HG02763 (cell line): ENCODE measurements at regions not wholly inside any gene's neighbourhood (a gene's known extent, or its start where the extent isn't known, plus 50 kb on each side); places are given as distances from the start of the nearest gene placed in this dataset.
"Not testable (repeated sequence)": the region's sequence is repeated elsewhere in the genome, so short reads cannot be mapped to it uniquely, and the experiment has no call there.

ENCODE experiments used
- ATAC-seq: cut with Tn5 transposase; IDR thresholded peaks from one replicate; pipeline ENCODE4 v1.9.1; 2021; ENCODE audit warnings: mild to moderate bottlenecking, moderate library complexity; ENCODE audit not compliant: unreplicated experiment

DNA sequence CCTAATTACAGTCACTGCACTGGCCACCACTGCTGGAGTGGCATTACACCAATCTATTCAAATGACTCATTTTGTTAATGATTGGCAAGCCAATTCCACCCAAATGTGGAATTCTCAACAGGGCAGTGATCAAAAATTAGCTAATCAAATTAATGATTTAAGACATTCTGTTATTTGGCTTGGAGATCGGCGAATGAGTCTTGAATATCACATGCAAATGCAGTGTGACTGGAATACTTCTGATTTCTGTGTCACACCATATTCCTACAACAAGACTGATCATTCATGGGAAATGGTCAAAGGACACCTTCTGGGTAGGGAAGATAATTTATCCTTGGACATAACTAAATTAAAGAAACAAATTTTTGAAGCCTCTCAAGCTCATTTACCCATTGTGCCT lies 165.1 kb downstream of the IER5 start:
- not testable (repeated sequence) for ATAC-seq

DNA sequence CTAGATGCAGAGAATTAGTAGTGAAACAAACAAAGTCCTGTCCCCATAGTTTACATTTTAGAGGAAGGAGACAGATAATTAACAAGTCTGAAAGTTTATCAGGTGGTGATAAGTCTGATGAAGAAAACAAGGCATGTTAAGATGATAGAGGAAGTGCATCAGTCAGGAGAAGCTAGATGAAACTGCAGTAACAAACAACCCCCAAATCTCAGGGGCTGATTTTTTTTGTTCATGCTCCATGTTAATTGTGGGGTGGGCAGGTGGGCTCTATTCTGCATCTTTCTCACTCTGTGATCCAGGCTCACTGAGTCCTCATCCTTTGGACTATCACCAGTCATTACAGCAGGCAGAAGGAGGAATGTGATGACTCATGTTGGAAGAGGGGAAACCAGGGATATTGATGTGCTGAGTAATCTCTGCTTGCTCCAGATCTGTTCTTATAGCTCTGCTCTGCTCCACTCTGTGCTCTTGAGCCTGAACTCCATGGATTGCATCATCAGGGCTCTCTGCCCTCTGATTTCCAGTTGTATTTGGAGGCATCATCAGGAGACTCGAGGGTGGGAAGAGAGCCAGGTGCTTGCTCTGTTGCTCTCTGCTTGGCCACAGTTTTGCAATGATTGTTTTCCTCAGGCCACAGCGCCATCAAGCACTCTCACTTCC lies 166.9 kb downstream of the IER5 start:
- ATAC-seq: no peak

DNA sequence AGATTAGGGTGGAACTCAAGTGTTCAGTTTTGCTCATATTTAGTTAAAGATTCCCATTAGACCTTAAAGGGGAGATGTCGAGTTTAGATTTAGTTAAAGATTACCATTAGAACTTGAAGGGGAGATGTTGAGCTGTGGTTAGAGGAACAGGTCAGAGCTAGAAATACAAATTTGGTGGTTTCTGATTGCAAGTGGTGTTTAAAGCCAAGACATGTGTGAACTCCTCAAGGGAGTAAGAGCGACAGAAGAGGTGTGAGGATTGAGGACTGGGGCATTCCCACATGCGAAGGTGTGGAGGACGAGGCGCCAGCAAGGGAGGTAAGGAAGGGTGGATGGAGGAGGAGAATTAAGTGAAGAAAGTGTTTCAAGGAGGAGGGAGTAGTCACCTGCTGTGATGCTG lies 168.6 kb downstream of the IER5 start:
- peak; percentile 99 for ATAC-seq

DNA sequence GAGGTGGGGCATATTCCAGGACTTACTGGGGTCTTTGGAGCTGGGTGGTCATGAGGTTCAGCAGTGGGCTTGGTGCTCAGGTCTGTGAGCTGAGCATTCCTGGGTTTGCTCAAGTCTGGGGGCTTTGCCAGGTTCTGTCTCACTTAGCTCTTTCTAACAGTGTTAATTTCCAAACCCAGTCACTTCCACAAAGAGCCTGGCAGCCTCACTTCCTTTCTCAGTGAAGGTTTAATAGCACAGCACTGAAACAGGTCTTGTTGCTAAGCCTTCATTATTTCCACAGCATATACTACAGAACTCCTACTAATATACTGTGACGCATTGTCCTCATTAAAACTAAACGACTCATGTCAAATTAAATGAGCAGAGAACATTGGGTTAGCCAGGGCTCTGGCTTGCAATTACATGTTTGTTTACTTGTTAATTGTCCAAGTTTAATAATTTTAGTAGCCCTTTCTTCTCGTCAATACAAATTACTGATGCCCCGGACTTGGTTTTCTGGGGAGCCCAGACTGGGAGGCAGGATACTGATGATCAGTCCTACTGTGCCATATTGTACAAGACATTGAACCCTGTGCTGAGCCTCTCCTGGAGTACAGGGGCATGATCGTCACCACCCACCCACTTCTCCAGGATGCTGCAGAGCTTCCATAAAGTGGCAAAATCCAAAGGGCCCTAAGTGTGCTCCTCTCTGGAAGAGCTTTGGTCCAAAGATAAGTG lies 170.7 kb downstream of the IER5 start:
- no peak for ATAC-seq

DNA sequence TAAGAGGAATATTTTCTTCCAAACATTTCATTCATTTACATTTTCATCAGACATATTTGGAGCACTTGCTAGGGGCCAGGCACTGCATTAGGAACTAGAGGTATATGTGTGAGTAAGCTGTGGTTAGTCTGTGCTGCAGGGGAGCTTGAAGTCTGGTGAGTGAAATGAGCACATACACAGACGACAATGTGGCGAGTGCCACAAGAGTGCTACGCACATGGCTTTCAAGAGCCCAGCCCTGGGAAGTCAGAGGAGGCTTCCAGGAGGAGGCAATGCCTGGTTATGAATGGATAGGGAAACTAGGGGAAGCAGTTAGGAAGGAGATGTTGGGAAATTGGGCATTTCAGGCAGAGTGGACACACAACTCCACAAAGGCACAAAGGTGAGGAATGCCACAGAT lies 171.8 kb downstream of the IER5 start:
- no peak for ATAC-seq

DNA sequence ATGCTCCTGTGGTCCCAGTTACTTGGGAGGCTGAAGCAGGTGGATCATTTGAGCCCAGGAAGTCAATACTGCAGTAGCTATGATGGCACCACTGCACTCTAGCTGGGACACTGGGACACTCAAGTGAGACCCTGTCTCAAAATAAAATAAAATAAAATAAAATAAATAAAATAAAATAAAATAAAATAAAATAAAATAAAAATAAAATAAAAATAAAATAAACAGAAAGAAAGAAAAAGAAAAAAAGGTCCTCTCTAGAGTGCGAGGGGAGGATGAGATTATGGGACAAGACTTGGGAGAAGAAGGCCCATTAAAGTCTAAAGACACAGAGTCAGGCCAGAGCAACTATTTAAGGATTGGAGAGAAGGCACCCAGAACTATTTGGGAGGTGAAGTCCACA lies 172.5 kb downstream of the IER5 start:
- ATAC-seq: no peak

DNA sequence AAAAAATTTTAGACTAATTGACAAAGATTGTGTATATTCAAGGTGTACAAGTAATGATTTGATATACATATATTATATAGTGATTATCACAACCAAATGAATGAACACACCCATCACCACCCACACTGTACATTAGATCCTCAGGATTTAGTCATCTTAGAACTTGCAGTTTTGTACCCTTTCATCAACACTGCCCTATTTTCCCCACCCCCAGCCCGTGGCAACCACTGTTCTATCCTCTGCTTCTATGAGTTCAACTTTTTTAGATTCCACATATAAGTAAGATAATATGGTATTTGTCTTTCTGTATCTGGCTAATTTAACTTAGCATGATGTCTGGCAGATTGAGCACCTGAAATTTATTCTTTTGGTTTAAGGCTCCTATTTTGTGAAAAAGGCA lies 173.6 kb downstream of the IER5 start:
- ATAC-seq: no peak

DNA sequence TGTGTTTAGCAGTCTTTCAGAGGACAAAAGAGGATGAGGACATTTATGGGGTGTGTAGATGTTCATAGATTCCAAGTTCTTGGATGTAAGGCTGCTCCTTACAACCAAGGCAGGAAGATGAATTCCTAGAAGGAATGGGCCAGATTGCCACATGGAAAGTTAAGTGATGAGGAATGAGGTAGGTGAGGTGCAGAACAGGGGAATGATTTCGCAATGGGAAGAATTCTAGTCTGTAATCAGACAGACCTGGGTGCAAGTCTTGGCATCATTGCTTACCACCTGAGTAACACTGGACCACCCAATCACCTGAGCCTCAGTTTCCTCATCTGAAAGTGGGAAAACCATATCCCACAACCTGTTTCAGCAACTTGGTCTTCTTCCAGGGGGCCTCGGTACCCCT lies 174.9 kb downstream of the IER5 start:
- no peak for ATAC-seq

DNA sequence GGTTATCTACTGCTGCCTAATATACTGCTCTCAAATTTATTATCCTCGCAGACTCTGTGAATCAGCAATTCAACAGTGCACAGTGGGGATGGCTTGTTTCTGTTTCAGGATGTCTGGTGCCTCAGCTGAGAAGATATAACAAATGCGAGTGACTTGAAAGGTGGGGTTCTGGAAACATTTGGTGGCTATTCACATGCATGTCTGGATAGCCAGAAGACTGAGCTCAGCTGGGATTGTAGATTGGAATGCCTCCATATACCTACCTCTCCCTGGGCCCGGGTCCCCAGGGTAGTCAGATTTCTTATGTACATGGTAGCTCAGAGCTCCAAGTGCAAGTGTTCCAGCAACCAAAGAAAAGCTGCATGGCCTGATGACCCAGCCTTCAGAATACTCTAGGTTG lies 176.3 kb downstream of the IER5 start:
- ATAC-seq: no peak

DNA sequence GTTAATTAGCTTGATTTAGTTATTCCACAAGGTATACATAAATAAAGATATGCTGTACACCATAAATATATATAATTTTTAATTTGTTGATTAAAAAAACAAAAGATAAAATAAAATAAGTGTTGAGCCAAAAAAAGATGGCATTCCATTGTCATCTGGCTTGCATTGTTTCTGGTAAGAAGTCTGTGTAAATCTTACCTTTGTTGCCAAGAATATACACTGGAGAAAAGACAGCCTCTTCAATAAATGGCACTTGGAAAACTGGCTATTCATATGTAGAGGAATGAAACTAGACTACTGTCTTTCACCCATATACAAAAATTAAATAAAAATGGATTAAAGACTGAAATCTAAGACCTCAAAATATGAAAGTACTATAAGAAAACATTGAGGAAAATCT lies 196.5 kb downstream of the IER5 start:
- no peak for ATAC-seq

DNA sequence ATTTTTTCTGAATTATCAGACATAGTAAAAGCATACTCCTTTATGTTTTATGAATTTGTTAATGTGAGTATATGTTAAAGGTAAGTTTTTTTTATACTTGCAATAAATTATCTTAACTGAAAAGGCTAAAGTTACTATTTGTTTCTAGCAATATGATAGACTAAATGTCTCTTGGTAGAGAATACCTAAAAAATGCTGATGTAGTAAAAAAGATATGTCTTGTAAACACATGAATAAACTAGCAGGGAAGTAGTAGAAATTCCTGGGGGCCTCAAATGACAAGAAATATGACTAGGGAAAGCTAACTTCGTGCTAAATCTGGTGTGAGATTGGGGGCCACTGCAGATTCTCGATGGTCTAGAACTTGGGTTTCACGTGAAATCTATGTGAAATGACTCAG lies 188.1 kb upstream of the CACNA1E start:
- no peak for ATAC-seq

DNA sequence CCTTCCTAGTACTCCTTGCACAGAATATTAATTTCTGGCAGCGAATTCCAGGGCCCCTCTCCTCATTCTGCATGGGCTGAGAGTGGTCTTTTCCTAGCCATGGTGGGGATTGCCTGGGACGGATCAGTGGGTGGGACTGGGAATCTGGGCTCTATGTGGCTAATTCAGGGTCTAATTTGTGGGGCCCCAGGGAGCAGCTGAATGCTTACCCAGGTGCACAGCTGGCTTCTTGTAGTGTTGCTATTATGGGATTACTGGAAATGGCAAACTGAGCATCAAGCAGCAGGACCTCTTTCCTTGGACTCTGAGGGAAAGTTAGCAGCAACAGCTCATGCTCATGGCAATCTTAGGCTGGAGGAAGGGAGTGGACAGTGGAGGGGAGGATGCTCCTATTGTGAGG lies 187.1 kb upstream of the CACNA1E start:
- no peak for ATAC-seq

DNA sequence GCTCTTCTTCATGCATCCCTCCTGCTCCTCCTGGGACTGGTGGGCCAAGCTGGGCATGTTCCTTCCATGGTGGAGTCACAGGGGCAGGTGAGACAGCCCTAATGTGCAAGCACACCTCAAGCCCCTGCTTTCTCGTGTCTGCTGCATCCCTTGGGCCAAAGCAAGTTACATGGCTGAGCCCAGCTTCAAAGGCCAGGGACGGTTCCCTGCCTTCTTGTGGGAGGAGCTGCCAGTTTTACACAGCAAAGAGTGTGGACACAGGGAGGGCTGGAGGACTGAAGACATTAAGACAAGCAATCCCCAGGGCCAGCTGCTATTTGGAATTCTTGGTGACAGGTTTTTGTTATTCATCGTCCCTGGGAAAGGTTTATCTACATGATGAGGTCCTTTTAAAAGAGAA lies 175.2 kb upstream of the CACNA1E start:
- no peak for ATAC-seq

DNA sequence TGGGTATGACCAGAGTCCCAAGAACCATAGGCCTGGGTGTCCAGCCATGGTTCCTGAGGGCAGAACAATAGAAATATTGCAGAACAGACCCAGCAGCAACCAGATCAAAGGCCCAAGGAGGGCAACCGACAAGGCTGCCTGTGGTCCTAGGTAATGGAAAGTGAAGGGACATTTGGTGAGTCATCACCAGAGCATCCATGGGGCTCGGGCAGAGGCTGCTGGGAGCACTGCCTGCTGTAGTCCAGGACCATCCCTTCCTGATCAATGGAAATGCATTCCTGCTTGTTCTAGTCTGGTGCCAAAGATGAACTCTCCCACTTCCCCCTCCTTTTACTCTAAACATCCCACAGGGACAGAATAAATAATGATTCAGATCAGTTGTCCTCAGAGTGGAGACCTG lies 172.8 kb upstream of the CACNA1E start:
- no peak for ATAC-seq

DNA sequence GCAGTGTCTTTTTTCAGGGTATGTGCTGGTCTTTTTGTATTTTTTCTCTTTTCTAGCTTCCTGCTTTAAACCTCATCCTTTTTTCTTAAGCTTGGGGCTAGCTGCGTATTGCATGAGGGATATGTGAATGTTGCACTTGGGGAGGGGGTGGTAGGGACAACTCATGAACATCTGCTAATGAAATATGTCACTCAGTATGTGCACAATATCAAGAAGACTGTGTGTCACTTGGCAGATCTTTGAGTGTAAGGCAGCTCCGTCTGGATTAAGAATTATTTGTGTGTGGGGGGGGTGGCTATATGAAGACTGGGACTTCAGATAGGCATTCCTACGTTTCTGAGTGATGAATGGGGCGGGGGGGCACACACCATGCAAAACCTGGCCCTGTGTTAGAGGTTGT lies 170.4 kb upstream of the CACNA1E start:
- ATAC-seq: no peak

DNA sequence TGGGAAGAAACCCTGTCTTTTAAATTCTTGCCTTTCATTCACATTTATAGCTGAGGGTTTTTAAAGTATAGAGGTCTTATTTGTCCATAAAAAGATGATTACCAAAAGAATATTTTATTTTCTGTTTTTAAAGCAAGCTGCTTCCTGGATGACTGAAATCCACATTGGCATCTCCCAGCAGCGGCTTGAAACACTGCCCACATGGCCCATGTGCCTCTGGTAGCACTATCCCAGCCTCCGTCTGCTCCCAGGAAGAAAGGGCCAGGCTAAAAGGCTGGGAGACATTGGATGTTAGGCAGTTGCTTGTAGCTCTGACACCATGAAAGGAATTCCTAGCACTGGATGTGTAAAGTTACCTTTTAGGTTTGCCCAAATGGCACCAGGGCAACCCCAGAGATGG lies 169.9 kb upstream of the CACNA1E start:
- ATAC-seq: no peak

DNA sequence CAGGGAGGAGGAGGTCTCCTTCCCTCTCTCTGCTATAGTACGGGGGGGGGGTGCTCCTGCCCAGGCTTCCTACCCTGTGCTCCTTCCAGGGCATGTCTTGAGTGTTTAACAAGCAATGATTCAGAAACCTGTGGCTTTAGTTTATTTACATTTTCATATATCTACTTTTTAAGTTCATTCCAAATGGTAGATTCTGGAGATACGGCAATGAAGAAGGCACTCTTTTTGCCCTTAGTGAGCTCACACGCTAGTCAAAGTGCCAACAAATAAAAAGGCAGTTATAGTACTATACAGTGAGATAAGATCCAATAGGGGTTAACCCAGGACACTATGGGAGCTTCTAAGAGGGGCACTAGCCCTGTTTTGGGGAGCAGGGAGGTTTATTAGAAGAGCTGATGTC lies 169.3 kb upstream of the CACNA1E start:
- no peak for ATAC-seq

DNA sequence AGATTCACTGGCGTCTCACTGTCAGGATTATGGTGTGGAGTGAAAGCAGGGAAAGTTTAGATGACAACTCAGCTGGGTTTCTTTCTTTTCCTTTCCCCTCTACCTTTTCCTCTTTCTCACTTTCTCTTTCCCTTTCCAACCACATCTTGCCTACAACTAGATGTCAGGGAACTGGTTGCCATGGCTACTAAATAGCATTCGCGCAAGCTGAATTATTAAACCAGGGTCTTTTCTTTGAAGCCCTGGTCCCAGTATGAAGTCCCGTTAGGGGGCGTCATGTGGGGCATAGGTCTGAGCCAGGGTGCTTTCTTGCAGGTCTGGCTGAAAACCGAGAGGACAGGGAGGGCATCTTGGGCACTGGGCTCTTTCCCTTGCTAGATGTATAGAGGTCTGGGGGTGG lies 168.4 kb upstream of the CACNA1E start:
- no peak for ATAC-seq

DNA sequence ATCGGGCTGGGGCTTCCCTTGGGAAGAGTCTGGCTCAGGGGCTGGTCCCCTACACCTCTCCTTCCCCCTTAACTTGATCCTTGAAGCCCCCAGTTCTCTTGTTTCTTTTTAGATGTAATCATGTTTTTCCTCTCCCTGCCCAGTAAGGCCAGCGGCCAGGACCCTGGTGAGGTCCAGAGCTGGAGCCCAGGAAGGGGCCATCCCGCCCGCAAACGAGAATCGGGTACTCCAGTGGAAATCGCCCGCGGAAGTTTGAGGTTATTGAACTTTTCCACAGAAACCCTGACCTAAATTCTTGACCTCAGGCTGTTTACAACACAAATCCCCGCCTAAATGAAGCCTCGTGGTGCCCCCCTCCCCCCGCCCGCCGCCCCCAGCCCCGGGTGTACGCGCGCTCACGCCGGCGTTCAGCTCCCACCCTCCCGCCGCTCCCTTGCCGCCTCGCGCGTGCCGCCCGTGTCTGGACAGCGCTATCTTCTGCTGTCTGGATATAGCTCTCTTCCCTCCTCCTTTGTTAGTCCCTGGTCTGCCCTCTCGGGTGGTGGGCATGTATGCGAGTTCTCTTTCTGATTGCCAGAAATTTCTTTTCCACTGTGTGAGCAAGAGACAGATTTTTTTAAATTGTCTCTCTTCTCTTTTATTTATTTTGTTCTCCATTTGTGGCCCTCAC lies 165.9 kb upstream of the CACNA1E start:
- no peak for ATAC-seq

DNA sequence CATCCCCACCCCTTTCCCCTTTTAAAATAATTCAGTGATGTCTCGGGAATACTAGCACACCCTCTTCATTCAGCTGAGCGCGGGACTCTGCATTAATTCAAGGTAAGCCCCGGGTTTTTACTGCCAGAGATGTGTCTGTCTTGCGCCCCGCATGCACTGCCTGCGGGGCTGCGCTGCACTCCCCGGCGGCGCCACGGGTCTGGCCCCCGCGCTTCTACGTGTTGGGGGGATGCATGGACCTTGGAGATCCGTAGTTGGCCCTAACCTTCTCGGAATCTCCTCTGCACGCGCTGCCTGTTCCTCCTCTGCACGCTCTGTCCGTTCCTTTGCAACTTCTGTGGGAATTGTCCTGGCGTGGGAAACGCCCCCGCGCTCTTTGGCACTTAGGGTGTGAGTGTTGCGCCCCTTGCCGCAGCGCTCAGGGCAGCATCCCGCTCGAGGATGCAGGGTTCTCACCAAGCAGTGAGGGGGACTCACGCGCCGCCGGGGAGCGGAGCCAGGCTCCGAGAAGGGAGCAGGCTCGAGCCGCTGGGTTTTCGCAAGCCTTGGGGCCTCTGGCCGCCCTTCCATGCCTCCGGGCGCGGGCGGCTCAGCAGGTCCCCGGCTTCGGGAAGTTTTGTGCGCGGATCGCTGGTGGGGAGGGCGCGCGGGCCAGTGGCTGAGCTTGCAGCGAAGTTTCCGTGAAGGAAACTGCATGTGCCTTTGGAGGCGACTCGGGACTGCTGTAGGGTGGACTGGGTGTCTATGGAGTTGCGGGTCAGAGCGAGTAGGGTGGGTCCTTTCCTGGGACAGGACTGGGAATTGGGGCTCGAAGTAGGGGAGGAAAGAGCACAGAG lies 165.1 kb upstream of the CACNA1E start:
- ATAC-seq: no peak

DNA sequence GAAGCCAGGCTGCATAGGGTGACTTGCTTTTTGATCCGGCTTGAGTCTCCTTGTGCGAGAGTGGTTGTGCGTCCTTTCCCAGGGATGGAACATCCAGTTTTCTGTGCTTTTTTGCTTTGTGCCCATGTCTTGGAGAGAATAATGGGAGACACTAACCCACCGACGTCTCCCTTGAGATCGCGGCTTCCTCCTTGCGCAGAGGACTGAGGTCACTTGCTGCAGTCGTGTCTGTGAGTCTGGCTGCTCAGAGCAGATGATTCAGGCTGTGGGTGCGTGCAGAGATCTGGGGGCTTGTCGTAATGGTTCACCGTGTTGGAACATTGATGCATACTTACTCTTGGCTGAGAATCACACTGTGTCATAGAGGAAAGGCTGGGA lies 164.5 kb upstream of the CACNA1E start:
- ATAC-seq: no peak

DNA sequence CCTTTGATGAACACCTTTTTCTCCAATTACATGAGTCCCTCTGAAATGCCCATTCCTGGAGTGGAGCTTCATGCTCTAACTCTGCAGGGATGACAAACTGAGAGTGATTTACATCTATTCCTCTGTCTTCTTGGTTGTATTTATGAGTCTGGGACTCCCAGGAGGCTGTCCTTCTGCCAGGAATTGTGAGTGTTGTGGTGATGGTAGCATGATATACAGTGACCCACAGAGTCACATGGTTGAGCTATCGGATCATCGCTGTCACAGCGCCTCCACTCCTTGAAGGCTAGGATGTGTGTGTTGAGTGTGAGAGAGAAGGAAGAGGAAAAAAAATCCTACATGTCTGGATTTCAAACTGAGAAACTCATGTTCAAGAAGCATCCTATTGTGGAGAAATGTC lies 163.4 kb upstream of the CACNA1E start:
- ATAC-seq: no peak
